Anterior cingulate cortex (tissue), 58 donors: ENCODE measurements at regions not wholly inside any gene's neighbourhood (a gene's known extent, or its start where the extent isn't known, plus 50 kb on each side); places are given as distances from the start of the nearest gene placed in this dataset.

Experiments
- DNase-seq, 58 donors: peaks; one replicate each; lab custom pipeline; 2025; lab: John Stamatoyannopoulos, UW

DNA sequence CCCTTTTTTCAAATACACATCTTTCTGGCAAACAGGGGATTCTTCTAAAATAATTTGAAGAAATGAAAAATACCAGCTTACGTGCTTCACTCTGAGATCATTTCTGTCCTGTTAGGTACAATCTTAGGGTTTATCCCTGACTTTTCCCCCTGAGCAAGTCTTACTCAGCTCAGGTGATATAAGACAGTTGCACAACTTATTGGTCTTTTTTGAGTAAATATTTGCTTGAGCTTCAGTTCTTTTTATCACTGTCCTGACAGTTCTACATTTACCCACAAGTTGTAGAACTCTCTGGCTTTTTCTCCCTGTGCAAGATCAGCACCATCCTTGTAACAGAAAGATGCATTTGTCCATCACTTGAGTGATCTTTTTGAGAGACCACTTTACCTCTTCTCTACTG lies 84.9 kb downstream of the MID1IP1 start:
- no peak for DNase-seq

DNA sequence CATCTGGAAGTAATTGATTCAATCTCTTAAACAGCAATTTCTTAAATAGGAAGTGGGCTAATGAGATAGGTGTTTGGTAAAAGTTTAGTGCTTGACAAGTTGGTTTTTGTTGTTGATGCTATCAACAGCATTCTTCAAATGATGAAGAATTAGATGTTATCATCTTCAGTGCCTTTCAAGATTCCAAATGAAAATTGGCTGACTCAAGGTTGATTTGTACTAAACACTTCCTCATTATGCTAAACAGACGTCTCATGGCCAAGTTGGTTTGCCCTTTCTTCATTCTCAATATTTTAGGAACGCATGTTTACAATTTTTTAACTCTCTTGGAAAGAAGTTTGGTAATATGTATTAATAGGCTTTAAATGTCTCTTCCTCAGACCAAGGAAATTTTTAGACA lies 86.0 kb downstream of the MID1IP1 start:
- DNase-seq, result no peak

DNA sequence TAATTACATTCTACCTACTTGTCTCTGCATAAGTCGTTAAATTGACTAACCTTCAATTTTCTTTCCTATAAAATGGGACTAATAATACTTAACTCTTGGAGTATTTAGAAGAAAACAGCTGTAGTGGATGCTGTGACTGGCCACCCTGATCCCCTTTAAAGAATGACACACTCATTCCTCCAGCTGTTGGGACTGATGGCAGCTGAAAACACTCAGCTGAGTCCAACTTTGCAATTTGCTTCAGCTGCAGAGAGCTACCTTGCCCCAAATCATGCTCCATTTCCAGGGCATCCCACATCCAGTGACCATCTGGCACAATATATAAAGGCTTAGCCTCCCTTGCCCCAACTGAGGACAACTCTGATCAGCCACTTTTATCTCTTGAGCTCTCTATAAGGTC lies 89.1 kb downstream of the MID1IP1 start:
- no peak for DNase-seq

DNA sequence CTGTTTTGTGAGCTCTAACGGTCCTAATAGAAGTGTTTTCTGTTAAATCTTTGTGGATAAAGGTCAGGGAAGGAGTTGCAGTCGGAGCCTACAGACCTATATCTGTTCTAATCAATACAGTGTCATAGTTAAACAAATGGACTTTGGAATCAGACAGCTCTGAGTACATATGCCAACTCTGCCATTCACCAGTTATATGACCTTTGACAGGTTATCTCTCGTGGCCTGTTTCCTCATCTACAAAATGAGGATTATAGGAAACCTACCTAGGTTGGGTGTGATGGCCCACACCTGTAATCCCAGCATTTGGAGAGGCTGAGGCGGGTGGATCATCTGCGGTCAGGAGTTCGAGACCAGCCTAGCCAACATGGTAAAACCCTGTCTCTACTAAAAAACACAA lies 89.7 kb downstream of the MID1IP1 start:
- DNase-seq, result no peak

DNA sequence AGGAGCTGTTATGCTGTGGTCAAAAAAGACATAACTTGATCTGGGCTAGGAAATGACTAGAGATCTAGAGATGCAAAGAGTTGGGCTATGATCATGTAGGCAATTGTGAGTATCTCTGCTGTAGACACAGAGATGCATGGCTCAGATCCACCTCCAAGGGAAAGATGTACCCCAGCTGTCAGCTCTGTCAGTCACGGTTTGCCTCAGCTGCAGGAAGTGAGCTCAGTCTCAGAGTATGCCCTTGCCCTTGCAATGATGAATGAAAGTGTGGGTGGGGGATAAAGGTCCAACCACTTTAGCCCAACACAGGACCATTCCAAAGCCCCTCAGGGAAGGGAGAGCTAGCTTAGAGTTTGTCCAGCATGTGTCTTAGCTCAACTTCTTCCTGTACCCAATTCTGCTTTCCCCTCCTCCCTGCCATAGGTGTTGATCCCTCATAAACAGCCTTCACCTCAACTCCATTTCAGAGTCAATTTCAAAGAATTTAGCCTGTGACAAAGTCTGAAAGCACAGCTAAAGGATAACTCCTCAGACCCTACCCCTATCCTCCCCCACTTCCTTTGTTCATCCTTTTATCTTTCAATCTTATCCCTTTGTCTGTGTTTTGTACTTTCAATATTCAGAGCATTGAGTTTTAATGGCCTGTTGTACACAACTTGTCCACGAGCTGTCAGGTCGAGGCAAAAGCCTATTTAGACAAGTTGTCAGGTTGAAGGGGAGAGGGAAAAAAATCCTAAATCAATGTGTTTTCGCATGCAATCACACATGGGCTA lies 90.6 kb downstream of the MID1IP1 start:
- DNase-seq, result no peak

DNA sequence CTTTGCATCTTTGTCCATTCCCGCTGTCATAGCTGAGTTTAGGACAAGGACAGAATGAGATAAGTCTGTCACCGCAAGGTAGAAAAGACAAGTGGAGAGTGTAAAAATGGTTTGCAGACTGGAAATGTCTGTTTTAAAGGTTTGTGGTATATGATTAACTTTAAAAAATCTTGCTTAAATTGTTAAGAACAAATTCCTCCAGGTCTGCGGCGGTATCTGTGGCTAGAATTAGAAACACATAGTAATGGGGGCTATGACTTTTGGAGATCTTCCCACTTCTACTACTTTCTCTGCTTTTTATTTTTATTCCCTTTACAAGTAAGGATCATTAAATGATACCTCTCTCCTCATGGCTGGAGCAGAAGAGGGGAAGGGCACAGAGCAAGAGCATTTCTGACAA lies 92.2 kb downstream of the MID1IP1 start:
- no peak for DNase-seq

DNA sequence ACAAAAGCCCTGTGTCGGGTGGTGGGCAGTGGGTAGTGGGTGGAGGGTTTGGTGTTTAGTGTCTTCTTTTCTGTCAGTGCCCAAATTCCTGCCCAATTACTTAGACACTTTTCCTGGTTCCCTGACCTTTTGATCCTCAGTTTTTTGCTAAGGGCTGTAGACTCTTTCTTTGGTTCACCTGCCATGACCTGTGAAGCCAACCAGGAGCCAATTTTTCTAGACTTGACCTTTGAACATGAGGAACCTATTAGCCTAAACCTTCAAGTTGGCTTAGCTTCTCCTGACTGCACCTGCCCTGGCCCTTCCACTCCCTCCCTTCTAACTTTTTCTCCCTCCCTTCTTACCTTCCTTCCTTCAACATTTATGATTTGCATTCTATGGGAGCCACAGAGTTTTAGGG lies 94.5 kb downstream of the MID1IP1 start:
- DNase-seq, result no peak

DNA sequence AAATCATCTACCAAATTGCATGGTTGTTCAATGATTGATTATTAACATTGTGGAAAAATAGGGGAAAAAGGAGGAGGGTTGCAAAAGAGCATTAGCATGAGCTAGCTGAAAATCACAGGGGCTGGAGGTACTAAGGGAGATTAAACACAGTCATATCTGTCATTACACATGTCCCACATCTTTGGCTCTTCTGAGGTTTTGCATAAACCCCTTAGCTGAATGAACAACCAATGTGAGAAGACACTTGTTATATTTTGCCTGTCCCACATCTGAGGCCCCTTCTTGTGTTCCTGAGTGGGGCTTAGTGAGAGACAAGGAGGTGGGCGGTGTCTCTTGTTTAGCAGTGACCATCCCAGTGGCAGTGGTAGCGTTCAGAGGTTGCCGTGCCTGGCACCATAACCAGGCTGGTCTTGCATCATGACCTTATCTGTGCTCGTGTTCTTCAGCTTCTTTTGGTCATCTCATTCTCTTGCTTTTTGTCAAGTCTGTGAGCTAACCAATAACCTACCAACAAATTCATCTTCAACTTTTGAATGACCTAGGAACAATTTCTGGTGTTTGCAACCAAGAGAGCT lies 95.6 kb downstream of the MID1IP1 start:
- DNase-seq, result no peak

DNA sequence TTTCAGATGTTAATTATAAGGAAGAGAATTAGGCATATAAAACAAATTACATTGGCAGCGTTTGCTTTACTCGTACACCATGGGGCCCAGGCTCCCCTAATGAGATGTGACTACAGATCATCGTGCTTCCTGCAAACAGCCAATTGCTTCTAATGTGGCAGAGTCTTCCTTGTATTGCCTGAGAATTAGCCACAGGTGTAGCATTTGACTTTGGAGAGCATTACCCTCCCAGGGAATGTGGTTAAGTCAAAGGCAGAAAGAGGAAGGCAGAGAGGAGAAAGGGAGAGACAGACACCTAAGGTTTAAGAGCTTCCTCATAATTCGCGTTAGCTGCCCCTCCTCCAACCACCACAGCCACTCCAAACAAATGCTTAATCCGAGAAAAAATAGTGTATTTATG lies 97.0 kb downstream of the MID1IP1 start:
- DNase-seq, result no peak

DNA sequence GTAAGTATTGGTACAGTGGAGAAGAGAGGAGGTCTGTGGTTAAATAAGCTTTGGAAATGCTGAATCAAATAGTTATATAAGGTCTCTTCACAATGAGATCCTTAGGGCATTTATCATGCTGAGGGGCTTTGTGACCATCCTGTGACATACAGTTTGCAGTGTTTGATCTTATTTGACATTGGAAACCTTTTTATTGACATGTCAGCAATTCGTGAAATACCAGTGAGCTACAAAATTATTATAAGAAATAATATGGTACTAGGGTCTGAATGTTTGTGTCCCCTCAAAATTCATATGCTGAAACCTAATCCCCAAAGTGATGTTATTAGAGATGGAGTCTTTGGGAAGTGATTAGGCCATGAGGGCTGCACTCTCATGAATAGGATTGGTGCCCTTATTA lies 98.4 kb downstream of the MID1IP1 start:
- DNase-seq, result no peak

DNA sequence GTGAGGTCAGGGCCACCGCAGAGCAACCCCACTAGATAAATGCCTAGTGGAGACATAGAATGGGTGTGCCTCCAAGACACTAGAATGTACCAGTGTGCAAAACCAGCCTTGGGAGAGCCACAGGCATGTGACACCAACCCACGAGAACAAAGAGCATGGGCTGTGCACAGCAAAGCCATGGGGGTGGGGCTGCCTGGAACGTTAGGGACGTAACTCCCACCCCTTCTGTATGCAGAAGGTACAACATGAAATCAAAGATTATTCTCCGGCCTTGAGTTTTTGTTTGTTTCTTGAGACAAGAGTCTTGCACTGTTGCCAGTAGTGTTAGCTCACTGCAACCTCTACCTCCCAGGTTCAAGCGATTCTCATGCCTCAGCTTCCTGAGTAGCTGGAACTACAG lies 99.5 kb downstream of the MID1IP1 start:
- no peak for DNase-seq

DNA sequence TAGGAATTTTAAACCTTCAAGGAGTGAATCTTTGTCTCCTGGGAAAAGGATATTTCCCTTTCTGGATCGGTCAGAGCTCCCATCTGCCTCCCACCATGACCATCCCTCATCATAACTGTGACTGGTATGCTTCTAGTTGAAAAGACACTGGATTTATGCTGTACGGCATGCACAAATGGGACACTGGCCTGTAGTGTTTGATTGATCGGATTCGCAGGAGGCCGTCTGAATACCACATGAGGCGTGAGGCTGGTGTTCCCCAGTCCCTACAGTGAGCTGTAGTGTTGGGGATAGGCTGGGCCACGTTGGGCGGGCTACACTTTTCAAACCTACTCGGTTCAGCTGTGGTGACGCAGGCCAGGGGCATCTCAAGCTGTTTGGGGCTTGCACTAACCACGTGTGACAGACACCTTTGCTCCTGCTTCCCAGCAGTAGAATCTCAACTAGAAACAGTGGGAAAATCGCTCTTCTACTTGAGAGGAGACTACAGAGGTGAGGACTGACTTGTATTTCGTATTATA lies 101.8 kb downstream of the MID1IP1 start:
- DNase-seq, result no peak

DNA sequence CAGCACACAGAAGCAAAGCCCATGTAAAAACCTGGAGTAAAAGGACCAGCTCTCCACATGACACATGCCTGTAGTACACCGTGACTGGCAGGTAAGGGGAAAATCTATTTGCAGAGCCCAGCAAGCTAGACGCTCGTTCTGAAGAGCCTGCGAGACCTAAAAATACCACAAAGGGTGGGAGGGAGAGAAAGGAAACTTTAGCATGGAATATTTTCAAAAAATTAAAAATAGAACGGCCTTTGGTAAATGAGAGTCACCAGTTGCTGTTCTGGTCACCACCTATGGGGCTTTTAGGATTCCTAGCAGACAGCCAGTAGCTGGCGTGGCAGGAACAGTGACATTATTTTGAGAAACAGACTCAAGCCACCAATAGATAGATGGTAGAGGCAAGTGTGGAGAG lies 115.5 kb downstream of the MID1IP1 start:
- no peak for DNase-seq

DNA sequence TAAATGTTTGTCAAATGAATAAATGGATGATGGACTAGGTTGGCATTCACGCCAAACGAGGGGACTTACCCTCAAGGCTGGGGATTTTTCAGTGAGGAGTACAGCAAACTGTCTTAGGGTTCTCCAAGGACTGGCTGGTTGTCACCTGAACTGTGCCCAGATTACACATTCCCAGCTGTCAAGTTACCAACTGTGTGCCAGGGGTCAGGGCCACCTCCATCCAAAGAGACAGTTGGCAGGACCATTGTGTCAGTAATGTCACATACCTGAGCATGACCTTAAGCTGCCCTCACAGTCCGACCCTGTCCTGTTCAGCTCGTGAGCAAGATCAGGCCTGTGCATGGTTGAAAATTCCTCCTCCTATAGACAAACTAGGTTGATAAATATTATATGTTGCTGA lies 116.7 kb downstream of the MID1IP1 start:
- no peak for DNase-seq

DNA sequence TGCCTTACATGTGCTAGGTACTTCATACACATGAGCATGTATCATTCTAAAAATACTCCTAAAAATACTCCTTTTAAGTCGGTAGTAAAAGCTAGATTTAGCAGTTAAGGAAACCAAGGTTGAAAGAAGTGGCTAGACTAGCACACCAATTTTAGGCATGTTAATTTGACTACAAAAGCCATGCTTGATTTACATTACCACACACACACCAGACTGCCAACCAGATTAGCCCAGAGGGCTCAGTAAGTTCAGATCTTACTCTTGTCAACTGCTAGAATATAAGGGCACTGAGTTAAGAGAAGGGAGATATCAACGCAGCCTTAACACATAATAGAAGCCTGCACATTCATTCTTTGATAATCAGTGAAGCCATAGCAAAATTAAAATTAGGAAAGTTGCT lies 117.9 kb downstream of the MID1IP1 start:
- DNase-seq, result no peak

DNA sequence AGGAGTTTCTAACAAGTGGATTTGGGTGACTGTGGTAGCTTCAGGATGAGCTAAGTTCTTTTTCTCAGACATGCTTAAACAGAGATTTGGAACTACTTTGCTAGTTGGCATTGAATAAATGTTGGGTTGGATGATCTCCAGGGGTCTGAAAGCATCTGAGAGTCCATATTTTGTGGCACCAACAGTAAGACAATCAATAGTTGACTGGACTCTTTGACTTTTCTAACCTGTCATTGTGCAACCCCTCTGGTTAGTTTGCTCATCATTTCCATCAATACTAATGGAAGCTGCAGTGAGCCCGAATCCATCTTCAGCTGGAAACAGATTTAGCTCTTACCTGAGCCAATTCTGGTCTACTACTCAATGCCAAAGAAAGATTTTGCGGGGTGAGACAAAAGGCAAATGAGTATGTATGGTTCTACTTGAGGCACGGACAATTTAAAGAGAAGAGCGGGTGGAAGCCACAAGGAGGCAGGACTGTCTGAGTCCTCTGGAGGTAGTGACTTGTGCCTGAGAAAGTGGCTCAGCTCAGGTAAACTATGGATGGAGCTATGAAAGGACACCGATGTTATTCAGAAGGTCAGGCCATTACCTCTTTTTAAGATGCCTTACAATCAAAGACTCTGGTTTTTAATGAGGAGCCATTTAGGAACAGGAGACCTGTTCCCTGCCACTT lies 118.7 kb downstream of the MID1IP1 start:
- no peak for DNase-seq

DNA sequence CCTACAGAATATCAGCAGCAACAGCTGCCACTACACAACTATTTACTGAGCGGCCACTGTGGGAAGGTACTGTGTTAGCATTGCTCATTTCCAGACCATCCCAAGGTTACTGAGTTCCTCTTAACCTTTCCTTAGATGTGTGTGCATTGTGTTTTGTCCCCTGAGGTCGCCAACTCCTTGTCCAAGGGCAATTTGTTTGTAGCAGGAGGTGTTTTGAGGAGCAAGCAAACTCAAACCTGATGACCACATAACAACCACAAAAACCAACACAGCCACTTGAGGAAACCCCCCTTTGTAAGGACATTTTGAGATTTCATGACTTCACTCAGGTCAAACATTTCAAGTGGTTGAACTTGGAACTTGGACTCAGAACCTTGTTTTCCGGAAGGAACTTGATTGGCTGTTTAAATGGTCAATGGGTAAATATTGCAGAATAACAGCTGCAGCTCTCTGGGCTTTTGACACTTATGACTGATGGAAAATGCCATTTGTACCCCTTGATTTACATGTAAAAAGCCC lies 122.3 kb downstream of the MID1IP1 start:
- no peak for DNase-seq

DNA sequence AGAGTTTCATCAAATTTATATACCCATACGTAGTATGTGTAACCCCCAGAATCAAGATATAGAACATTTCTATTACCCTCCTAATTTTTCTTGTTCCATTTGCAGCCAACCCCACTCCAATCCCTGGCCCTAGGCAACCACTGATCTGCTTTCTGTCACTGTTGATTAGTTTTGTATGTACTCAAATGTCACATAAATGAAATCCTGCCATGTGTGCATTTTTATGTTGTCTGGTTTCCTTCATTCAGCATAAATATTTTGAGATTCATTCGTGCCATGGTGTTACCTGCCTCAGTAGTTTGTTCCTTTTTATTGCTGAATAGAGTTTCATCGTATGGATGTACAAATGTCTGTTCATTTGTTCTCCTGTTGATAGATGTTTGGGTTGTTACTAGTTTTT lies 126.3 kb downstream of the MID1IP1 start:
- DNase-seq, result no peak

DNA sequence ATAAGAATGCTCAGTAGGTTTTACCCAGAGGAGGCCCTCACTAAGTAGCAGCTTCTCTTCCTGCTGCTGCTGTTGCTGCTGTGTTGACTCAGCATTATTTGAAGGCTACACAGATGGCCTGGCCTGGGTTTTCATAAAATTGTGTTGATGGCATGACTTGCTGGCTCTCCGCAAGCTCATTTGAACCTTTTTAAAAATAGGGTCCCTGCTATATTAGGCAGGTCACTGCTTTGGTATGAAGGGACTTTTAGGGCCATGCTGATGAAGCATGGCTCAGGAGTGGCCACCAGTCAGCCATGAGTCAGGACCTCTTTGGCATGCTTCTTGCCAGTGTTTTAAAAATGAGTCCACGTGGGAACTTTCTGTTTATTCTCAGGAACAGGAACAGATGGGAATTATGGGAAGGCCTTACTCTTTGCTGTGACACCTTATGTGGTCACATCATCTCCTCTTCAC lies 128.7 kb downstream of the MID1IP1 start:
- no peak for DNase-seq

DNA sequence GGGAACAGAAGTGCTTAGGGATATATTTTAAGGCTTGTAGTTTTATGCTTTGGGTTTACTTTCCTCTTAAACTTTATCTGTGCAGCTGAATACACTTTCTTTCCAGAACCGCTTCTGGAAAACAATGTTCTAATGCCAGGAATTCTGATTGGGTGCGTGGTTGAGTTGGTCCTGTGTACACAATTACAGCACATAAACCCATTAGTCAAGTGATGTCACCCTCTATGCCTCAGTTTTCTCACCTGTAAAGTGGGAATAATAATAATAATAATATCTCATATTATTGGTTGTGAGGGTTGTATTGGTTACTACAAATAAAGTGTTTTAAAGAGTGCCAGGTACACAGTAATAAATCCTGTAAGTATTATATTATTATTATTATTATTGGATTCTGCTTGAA lies 129.2 kb downstream of the MID1IP1 start:
- no peak for DNase-seq

DNA sequence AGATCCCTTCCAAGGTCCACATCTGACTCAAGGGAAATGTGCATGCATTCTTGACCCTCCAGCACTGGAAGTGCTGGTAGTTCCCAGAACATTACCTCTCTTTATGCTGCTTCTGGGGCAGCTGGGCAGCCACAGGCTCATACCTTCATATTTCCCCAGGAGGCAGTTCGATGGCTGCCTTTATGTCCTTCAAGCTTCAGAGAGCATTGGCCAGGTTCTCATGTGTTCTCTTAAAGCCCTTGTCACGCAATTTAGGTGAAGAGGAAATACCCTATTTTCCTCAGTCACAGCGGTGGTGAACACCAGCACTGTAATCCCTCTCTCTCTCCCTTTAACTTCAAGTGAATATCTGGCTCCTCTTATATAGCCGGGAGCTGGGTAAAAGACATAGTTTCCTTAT lies 134.3 kb downstream of the MID1IP1 start:
- no peak for DNase-seq

DNA sequence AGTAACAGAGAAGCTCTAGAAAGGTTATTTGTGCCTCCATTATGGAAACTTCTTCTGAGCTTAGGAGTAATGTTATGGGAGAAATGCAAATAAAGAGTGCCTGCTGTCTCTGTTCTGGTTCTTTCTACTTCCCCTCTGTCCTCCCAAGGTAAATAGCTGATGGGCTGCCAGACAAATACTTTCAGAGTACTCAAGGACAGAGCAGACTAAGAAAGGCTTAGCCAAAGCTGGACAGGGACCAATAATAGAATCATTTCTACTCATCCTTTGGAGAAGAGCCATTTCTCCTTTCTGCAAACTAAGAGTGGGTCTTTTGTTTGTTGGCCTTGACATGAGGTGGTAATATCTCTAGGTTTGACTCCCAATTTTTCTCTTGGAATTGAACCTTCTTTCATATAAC lies 136.1 kb downstream of the MID1IP1 start:
- DNase-seq, result no peak
